Tibial artery (tissue), 4 donors: ENCODE measurements at regions not wholly inside any gene's neighbourhood (a gene's known extent, or its start where the extent isn't known, plus 50 kb on each side); places are given as distances from the start of the nearest gene placed in this dataset.

Experiments
- DNase-seq, 2 donors: peaks; one replicate each; pipeline ENCODE4 v3.0.0-alpha.2; 2019
- H3K27ac ChIP-seq, 2 donors: fragments of 200-600 bp; sonication (generic) in 1 of 2; 1 replicate in 1 of 2; 2 replicates in 1 of 2; pipeline ENCODE4 v1.5.1; 2018 to 2019; ENCODE audit warnings: mild to moderate bottlenecking in 1 of 2
- H3K27me3 ChIP-seq, 2 donors: fragments of 200-600 bp; sonication (generic) in 1 of 2; one replicate each; pipeline versions ENCODE4 v1.5.1 to v1.6.0; 2016 to 2019
- H3K36me3 ChIP-seq, 3 donors: fragments of 200-600 bp; sonication (generic) in 2 of 3; one replicate each; pipeline ENCODE4 v1.5.1; 2016 to 2019; ENCODE audit warnings: mild to moderate bottlenecking in 2 of 3
- H3K4me1 ChIP-seq, 4 donors: fragments of 200-600 bp; sonication (generic) in 2 of 4; 1 replicate in 3 of 4; 2 replicates in 1 of 4; pipeline ENCODE4 v1.5.1; 2016 to 2019
- H3K4me3 ChIP-seq, 2 donors: fragments of 200-600 bp; sonication (generic) in 1 of 2; 1 replicate in 1 of 2; 2 replicates in 1 of 2; pipeline ENCODE4 v1.5.1; 2018 to 2019; ENCODE audit warnings: mild to moderate bottlenecking in 2 of 2
- H3K9me3 ChIP-seq, 3 donors: fragments of 200-600 bp; sonication (generic) in 1 of 3; one replicate each; pipeline ENCODE4 v1.5.1; 2016 to 2019
- intact Hi-C: fragments of 100-400 bp; cut with DNase I; formaldehyde crosslinking; loops from one replicate; pipeline ENCODE4 v1.15.0; 2023; ENCODE audit warnings: low total_unique reads
- TF ChIP-seq, protein P1 (sequence below), 2 experiments: fragments of 200-600 bp in 1 of 2; fragments of 450-650 bp in 1 of 2; IDR thresholded peaks; one replicate each; pipeline ENCODE4 v1.5.1; 2017 to 2019; ENCODE audit warnings: antibody characterized with exemption in 2 of 2, mild to moderate bottlenecking in 1 of 2, moderate library complexity in 1 of 2

DNA sequence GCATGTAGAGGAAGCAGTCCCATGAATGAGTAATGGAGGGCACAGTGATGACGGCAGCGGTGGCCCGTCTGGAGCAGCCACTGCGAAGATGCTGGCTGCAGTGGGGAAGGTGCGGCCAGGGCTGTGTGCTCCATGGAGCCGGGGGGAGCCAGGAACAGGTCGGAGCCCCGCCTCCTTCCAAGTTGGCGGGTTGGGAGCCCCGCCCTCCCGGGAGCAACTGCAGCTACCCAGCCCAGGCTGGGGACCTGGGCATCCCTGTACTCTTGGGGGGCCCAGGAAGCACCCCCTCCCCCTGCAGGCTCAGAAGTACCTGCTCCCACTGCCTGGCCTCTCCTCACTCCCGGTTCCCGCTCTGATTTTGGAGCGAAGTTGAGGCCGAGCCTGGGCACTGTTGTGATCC lies 175.1 kb upstream of the ADCY1 start:
- TF ChIP-seq, protein P1, sequence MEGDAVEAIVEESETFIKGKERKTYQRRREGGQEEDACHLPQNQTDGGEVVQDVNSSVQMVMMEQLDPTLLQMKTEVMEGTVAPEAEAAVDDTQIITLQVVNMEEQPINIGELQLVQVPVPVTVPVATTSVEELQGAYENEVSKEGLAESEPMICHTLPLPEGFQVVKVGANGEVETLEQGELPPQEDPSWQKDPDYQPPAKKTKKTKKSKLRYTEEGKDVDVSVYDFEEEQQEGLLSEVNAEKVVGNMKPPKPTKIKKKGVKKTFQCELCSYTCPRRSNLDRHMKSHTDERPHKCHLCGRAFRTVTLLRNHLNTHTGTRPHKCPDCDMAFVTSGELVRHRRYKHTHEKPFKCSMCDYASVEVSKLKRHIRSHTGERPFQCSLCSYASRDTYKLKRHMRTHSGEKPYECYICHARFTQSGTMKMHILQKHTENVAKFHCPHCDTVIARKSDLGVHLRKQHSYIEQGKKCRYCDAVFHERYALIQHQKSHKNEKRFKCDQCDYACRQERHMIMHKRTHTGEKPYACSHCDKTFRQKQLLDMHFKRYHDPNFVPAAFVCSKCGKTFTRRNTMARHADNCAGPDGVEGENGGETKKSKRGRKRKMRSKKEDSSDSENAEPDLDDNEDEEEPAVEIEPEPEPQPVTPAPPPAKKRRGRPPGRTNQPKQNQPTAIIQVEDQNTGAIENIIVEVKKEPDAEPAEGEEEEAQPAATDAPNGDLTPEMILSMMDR (IDR thresholded peaks at IDR 0.05): no peak
- DNase-seq: no peak
- Histone ChIP-seq H3K27ac (no peak overlapping the region), H3K36me3 (no peaks in the 10 kb centered on the region), H3K4me1 (no peaks in the 10 kb centered on the region), H3K27me3 (no peaks in the 10 kb centered on the region), H3K9me3 (no peaks in the 10 kb centered on the region), H3K4me3 (no peak overlapping the region)
- intact Hi-C loops: no loop called here

DNA sequence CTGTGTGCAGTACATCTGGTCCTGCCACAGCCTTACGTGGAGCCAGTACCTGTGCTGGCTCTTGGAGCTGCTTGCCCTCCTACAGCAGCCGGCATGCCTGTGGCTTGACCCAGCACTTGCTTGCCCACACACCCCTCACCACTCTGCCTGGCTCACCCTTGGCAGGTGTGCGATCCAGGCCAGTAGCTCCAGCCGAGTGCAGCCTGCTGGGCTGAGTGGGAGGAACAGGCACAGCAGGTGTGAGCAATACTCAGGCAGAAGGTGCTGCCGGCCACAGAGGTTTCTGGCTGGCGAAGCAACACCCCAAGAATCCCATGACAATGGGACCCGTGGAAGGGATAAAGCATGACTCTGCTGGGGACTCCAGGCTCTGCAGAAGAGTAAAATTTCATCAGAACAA lies 173.5 kb upstream of the ADCY1 start:
- DNase-seq: no peak
- H3K9me3 ChIP-seq: no peaks in the 10 kb centered on the region
- H3K4me3 ChIP-seq: no peak overlapping the region
- TF ChIP-seq, protein P1 (IDR thresholded peaks at IDR 0.05): no peak
- no peaks in the 10 kb centered on the region for H3K27me3 ChIP-seq
- H3K36me3 ChIP-seq: no peaks in the 10 kb centered on the region
- no peak overlapping the region for H3K27ac ChIP-seq
- intact Hi-C loops: no loop called here
- no peaks in the 10 kb centered on the region for H3K4me1 ChIP-seq

DNA sequence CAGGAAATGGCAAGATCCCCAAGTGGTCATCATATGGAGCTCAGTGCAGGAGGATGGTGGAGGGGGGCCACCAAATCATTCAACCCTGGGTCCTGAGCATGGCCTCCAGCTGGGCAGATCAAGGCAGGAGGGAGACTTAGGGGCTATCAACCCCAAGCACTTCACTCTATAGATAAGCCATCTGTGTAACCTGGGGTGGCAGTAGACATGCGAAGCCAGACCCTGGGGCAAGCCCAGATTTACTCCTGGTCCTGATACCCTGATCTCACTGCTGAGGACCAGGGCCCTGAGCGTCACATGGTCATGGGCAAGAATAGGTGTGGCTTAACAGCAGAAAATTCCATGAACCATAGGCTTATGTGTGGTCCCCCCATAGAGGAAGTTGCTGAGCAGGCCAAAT lies 173.0 kb upstream of the ADCY1 start:
- H3K27me3 ChIP-seq: no peaks in the 10 kb centered on the region
- no peaks in the 10 kb centered on the region for H3K9me3 ChIP-seq
- intact Hi-C loops: no loop called here
- H3K27ac ChIP-seq: no peak overlapping the region
- no peaks in the 10 kb centered on the region for H3K4me1 ChIP-seq
- no peak overlapping the region for H3K4me3 ChIP-seq
- no peak for DNase-seq
- TF ChIP-seq, protein P1 (IDR thresholded peaks at IDR 0.05): no peak
- no peaks in the 10 kb centered on the region for H3K36me3 ChIP-seq

DNA sequence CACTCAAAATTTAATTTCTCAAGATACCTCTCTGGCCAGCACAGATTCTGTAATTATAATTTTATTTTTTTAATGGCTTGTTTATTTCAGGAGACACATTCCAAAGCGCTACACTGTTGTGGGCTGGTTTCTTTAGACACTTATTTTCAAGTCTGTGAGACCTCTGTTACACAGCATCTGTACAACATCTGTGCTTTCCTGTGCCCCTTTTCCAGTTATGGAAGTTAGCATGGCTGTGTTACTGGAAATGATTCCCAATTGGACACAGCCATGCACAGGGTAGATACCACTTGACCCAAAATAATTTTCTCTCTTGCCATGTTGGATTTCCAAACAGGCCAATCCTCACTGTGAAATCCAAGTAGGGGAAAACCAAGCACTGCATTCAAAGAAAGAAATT lies 172.3 kb upstream of the ADCY1 start:
- TF ChIP-seq, protein P1 (IDR thresholded peaks at IDR 0.05): no peak
- no peak overlapping the region for H3K27ac ChIP-seq
- H3K27me3 ChIP-seq: no peaks in the 10 kb centered on the region
- H3K4me1 ChIP-seq: no peaks in the 10 kb centered on the region
- no peaks in the 10 kb centered on the region for H3K36me3 ChIP-seq
- intact Hi-C loops: no loop called here
- no peak overlapping the region for H3K4me3 ChIP-seq
- no peak for DNase-seq
- H3K9me3 ChIP-seq: no peaks in the 10 kb centered on the region

DNA sequence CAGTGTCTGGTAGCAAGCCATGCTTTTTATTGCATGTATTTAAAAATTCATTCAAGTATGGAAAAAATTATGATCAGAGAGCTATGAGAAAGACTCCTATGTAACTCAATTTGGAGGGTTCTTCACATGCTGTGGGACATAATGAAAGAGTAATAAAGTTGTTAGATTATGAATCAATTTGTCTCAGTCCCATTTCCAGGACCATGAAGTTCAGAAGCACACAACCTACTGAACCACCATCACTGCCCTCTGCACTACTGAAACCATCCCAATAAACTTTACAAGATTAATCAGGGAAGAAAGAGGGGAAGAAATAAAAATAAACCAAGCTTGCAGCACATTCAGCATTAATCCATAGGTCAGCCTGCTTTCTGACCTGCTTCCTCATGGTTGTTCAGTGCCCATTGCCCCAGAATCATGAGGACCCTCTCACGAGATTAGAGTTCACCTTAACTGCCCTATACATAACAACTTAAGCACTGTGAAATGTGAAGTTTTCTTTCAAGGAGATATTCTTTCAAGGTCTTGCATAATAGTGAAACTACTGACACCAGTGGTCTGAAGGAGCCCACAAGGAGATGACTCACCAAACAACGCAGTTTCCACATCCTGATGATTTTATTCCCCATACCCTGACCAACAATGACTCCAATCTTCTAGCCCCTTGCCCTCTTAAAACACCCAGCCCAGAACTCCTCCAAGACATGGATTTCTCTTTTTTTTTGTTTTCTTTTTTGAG lies 171.5 kb upstream of the ADCY1 start:
- Histone ChIP-seq H3K27me3 (no peaks in the 10 kb centered on the region), H3K9me3 (no peaks in the 10 kb centered on the region), H3K36me3 (no peaks in the 10 kb centered on the region), H3K4me3 (no peak overlapping the region), H3K27ac (no peak overlapping the region), H3K4me1 (no peaks in the 10 kb centered on the region)
- DNase-seq: no peak
- intact Hi-C loops: no loop called here
- TF ChIP-seq, protein P1 (IDR thresholded peaks at IDR 0.05): no peak

DNA sequence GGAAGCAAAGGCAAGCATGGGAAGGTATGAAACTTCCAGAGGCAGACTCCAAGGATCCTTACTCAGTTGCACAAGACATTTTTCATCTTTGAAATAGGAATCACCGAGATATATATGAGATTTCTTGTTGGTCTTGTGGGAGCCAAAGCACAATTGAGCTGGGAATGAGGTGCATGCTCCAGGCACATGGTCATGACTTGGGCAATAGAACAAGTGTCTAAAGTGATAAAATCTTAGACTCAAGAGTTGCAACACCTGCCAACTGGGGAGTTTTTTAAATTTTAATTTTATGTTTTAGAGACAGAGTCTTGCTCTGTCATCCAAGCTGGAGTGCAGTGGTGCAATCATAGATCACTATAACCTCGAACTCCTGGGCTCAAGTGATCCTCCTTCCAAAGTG lies 169.5 kb upstream of the ADCY1 start:
- intact Hi-C loops: no loop called here
- DNase-seq: no peak
- H3K4me3 ChIP-seq: no peak overlapping the region
- no peaks in the 10 kb centered on the region for H3K9me3 ChIP-seq
- H3K27me3 ChIP-seq: peaks cover 0 to 4% of the 10 kb centered on the region in 2 donors
- TF ChIP-seq, protein P1 (IDR thresholded peaks at IDR 0.05): no peak
- no peak overlapping the region for H3K27ac ChIP-seq
- no peaks in the 10 kb centered on the region for H3K4me1 ChIP-seq
- H3K36me3 ChIP-seq: no peaks in the 10 kb centered on the region
